Upper lobe of left lung (tissue), 4 donors: ENCODE measurements at regions not wholly inside any gene's neighbourhood (a gene's known extent, or its start where the extent isn't known, plus 50 kb on each side); places are given as distances from the start of the nearest gene placed in this dataset.

Source experiments
- EP300 ChIP-seq, 4 donors: sonication (generic); formaldehyde crosslinking; IDR thresholded peaks; one replicate each; pipeline ENCODE4 v1.5.1; 2017; ENCODE audit warnings: antibody characterized with exemption in 4 of 4, control low read depth in 2 of 4
- POLR2A ChIP-seq, 4 donors: fragments of 450-650 bp; IDR thresholded peaks; one replicate each; pipeline ENCODE4 v1.5.1; 2016 to 2017; ENCODE audit warnings: antibody characterized with exemption in 4 of 4, mild to moderate bottlenecking in 2 of 4
- POLR2AphosphoS5 ChIP-seq, 2 donors: sonication (generic); formaldehyde crosslinking; IDR thresholded peaks; one replicate each; pipeline ENCODE4 v1.5.1; 2017; ENCODE audit warnings: antibody characterized with exemption in 2 of 2
- TF ChIP-seq, protein P1 (sequence below), 6 experiments: fragments of 450-650 bp in 4 of 6; fragments of 200-600 bp in 2 of 6; sonication (generic) in 2 of 6; IDR thresholded peaks; one replicate each; pipeline ENCODE4 v1.5.1; 2016 to 2019; ENCODE audit warnings: antibody characterized with exemption in 6 of 6

DNA sequence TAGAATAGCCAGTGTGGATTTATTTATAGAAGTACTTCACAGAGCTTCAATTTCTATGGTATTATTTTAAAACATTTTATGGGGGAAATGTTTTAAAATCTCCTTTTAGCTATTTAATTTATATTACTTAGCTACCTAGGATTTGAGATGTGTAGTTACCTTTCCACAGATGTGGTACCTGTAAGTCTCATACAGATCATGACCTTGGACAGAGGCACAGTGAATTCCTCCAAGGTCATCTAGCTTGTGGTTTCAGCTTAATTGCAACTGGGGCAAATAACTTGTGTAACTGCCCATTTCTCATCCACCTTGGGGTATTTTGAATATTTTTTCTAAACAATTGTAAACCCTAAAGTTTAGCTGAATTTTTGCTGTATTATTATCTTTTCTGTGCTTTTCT is 89.2 kb downstream of the DMRTA1 start:
- TF ChIP-seq POLR2A (IDR thresholded peaks at IDR 0.05) (no peak), POLR2AphosphoS5 (IDR thresholded peaks at IDR 0.05) (no peak), EP300 (IDR thresholded peaks at IDR 0.05) (no peak)
- TF ChIP-seq, protein P1, sequence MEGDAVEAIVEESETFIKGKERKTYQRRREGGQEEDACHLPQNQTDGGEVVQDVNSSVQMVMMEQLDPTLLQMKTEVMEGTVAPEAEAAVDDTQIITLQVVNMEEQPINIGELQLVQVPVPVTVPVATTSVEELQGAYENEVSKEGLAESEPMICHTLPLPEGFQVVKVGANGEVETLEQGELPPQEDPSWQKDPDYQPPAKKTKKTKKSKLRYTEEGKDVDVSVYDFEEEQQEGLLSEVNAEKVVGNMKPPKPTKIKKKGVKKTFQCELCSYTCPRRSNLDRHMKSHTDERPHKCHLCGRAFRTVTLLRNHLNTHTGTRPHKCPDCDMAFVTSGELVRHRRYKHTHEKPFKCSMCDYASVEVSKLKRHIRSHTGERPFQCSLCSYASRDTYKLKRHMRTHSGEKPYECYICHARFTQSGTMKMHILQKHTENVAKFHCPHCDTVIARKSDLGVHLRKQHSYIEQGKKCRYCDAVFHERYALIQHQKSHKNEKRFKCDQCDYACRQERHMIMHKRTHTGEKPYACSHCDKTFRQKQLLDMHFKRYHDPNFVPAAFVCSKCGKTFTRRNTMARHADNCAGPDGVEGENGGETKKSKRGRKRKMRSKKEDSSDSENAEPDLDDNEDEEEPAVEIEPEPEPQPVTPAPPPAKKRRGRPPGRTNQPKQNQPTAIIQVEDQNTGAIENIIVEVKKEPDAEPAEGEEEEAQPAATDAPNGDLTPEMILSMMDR (IDR thresholded peaks at IDR 0.05), result no peak
